GM12891 (cell line): ENCODE measurements at regions not wholly inside any gene's neighbourhood (a gene's known extent, or its start where the extent isn't known, plus 50 kb on each side); places are given as distances from the start of the nearest gene placed in this dataset.

Experiments
- POLR2A ChIP-seq: IDR thresholded peaks from 2 replicates; pipeline ENCODE4 v1.6.1; 2011; ENCODE audit warnings: low read depth, low read length, control low read depth
- POLR2AphosphoS5 ChIP-seq: IDR thresholded peaks from 2 replicates; pipeline ENCODE4 v1.6.1; 2011; ENCODE audit warnings: low read depth, low read length, control low read depth
- POU2F2 ChIP-seq: IDR thresholded peaks from 2 replicates; pipeline ENCODE4 v1.6.1; 2011; ENCODE audit warnings: low read depth, mild to moderate bottlenecking, control low read depth, low read length, moderate library complexity
- TAF1 ChIP-seq: IDR thresholded peaks from 2 replicates; pipeline ENCODE4 v1.6.1; 2011; ENCODE audit warnings: low read depth, low read length, control low read depth

GRCh38 chr12:97936165-97936564 is 473.6 kb downstream of the RMST start:
- no peak for TF ChIP-seq POLR2A
- no peak for TF ChIP-seq POLR2AphosphoS5
- no peak for TF ChIP-seq TAF1
- TF ChIP-seq POU2F2: no peak
